HG03354 (cell line): ENCODE measurements at regions not wholly inside any gene's neighbourhood (a gene's known extent, or its start where the extent isn't known, plus 50 kb on each side); places are given as distances from the start of the nearest gene placed in this dataset.
A peak's percentile ranks its signal among the peaks of the same experiment; 100 is the strongest.
"Not testable (repeated sequence)": the region's sequence is repeated elsewhere in the genome, so short reads cannot be mapped to it uniquely, and the experiment has no call there.

ENCODE experiments used
- ATAC-seq: cut with Tn5 transposase; IDR thresholded peaks from one replicate; pipeline ENCODE4 v1.9.1; 2021; ENCODE audit warnings: mild to moderate bottlenecking; ENCODE audit not compliant: unreplicated experiment, poor library complexity, severe bottlenecking

DNA sequence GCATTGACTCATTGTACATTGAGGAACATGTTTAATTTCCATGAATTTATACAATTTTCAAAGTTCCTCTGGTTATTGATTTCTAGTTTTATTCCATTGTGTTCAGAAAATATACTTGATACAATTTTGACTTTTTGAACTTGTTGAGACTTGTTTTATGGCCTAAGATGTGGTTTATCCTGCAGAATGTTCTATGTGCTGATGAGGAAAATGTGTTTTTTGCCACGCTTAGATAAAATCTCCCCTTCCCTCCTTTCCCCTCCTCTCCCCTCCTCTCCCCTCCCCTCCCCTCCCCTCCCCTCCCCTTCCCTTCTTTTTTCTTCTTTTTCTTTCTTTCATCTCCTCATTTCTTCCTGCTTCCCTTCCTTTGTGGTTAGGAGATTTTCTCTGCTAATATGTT lies 470.8 kb upstream of the MAP3K7 start:
- ATAC-seq, result no peak

DNA sequence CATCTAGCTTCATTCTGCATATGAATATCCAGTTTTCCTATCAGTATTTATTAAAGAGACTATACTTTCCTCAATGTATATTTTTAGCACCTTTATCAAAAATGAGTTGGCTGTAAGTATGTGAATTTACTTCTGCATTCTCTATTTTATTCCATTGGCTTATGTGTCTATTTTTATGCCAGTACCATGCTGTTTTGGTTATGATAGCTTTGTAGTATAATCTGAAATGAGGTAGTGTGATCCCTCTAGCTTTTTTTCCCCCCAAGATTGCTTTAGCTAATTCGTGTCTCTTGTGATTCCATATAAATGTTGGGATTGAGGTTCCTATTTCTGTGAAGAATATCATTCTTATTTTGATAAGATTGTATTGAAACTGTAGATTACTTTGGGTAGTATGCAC lies 469.1 kb upstream of the MAP3K7 start:
- no peak for ATAC-seq

- ATAC-seq, result not testable (repeated sequence)
Measured at GRCh38 chr6:91052473-91053450, 465.9 kb upstream of the MAP3K7 start.

GRCh38 chr6:91045161-91045560 lies 458.3 kb upstream of the MAP3K7 start:
- no peak for ATAC-seq

- ATAC-seq, result no peak
Measured at GRCh38 chr6:91043751-91044150, 456.9 kb upstream of the MAP3K7 start.

DNA sequence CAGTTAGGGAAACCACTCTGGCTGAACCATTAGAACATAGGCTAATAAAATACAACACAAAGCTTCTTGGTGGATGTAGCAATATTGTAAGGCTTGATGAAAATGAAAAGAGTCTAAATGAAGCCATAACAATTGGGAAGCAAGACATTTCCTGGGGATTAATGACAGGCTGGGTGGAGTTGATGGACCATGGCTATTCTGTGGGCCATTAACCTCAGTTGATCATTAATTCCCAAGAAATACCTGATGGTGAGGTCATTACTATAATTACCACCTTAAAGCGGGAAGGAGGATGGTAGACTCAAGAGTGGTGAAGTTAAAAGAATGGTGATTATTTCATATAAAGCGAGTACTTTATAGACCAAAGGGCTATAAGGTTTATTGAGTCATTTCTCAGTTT lies 455.8 kb upstream of the MAP3K7 start:
- no peak for ATAC-seq

DNA sequence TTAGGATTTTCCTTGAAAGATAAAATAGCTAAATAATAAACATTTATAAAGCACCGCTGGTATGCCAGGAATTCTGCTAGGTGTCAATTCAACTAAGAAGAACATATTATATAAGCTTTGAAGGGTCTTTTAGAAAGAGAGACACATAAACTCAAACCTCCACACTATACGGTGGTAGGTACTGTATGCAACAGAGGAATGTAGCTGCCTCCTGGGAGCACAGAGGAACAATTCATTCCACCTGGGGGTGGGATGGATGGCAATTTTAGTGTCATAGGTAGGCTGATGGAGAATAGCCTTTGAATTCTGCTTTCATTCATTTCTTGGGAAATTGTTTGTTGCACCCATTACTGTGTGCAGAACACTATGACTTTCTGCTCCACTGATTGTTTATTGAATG lies 447.1 kb upstream of the MAP3K7 start:
- no peak for ATAC-seq

DNA sequence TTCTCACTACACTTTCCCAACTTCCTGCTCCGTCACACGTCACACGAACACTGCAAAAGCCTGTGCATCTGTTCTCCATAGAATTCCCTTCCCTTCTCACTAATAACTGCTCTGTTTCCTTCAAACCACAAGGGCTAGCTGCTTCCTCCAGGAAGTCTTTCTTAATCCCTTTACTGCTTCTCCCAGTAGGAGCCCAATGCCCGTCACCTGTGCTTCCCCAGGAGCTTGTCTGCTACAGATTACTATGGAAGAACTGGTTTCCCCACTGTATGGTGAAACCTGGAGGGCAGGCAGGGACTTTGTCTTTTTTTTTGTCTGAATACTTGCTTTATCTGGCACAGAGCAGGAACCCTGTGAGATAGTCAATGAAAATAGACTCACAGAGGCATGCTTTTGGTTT lies 444.7 kb upstream of the MAP3K7 start:
- no peak for ATAC-seq

GRCh38 chr6:91029211-91029610 lies 442.3 kb upstream of the MAP3K7 start:
- ATAC-seq, result no peak

- ATAC-seq, result no peak
Measured at GRCh38 chr6:91023529-91023928, 436.7 kb upstream of the MAP3K7 start.

DNA sequence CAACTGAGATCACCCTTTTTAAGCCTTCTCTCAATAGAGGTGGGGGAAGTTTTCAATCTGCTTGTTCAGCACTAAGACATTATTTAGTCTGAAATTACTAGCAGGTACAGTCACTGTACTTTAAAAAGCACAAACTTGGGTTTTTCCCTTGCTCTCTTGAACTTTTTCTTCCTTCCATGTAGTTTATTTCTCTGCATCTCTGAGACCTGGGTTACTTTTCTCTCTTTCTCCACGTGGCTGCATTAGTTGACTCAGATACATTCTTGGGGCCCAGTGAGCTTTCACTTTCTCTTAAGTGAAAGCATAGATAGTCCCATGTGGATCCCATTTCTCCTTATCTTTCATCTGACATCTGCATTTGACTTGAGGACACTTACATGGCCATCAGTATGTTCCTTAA lies 433.9 kb upstream of the MAP3K7 start:
- peak; percentile 67 for ATAC-seq

DNA sequence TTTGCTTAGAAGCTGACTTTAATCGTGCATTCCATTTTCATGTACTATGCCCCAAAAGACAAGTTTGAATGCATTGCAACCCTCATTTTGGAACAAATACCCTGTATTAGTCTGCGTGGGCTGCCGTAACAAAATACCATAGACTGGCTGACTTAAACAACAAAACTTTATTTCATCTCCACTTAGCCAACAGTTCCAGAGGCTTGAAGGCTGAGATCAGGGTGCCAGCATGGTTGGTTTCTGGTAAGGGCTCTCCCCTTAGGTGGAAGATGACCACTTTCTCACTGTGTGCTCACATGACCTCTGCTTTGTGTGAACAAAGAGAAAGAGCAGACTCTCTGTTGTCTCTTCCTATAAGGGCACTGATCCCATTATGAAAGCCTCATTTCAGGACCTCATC lies 431.7 kb upstream of the MAP3K7 start:
- ATAC-seq, result no peak

DNA sequence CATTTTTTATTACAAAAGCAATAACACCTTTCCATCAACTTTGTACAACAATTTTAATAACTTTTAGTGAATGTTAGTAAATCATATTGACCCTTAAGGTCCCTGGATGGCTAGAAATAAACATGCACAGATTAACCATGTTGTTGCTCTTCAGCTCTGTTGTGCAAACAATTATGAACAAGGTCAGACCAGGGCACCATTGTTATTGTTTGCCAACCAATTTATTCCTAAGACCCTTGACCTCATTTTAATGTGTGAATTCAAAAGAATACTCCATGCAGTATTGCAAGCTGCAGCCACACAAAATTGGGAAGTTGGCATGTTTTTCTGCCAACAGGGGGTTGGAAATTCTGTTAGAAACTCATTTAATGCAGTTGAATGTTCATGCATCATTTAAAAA lies 426.6 kb upstream of the MAP3K7 start:
- ATAC-seq, result no peak

DNA sequence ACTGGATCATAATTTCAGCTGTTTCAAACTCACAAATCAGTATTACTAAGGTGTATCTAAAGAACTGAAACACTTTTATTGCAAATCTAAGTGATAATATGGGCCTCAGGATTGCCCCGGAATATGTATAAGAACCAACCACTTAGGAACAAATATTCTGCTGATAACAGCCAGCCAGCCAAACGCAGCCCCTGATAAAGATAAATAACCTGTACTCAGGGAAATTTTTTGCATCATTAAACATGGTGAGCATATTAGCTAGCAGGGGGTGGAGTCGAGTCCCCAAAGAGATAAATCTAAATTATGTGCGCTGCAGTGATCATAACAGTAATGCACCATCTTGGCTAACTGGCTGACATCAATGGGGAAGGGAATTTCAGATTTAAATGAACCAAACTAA lies 410.2 kb upstream of the MAP3K7 start:
- no peak for ATAC-seq

DNA sequence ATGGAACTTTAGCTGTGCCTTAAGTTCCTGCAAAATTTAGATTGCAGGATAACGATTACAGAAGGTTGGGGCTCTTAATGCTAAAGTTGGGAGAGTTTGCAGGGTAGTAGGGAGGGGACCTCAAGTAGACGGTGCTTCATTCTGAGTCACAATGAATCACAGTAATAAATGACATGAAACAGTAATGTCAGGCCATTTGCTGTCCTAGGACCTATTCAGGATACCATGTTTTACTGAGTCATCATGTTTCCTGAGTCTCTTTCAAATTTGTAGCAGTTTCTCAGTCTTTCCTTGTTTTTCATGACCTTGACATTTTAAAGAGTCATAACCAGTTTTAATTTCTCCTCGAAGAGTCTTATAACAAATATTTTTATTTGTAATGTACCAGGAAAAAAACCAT lies 406.9 kb upstream of the MAP3K7 start:
- ATAC-seq, result no peak

DNA sequence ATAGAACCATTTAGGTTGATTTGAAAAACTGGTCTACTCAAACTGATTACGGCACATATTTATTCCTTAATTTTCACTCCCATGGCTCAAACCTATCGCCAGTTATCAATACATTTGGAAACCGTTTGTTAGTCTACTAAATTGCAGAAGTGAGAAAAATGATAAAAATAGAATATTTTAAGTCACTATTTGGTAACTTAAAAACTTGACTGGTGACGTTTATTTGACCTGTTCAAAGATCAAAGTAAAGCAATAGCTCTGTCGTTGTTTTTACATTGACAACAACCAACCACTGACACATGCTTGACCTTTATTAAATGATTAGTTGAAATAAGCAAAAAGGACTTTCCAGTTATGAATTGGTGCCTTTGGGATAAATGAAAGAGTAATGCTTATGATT lies 402.9 kb upstream of the MAP3K7 start:
- ATAC-seq, result no peak

DNA sequence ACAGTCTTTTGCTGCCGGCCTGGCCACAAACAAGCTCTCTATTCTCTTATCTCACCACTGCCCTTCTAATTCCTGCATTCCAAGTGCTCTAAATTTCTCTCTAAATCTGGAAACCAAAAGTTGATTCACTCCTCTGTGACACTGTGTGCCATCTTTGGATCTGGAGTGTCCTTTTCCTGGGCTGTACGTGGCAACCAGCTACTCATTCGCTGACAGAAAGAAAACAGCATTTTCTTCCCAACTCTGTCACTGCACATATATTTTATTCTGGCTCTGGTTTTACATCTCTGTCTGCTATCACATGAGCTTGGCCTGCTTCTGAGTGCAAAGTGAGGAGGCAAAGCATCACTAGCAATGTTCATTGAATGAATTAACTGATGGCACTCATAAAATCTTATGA lies 397.2 kb upstream of the MAP3K7 start:
- no peak for ATAC-seq

DNA sequence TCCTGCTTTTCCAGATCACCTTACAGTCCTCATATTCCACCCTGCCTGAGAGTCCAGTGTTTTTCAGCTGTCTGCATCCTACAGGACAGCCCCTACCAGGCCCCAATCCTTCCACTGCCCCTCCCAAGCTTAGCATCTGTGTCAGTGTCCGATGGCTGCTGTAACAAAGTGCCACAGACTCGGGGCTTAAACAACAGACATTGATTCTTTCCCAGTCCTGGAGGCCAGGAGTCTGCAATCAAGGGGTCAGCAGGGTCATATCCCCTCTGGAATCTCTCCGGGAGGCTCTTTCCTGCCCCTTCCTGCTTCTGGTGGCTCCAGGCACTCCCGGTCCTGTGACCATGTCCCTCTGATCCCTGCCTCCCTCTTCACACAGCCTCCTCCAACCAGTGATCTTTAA lies 396.6 kb upstream of the MAP3K7 start:
- ATAC-seq, result no peak

- ATAC-seq, result no peak
Measured at GRCh38 chr6:90982581-90982980, 395.7 kb upstream of the MAP3K7 start.

GRCh38 chr6:90982051-90982450 lies 395.2 kb upstream of the MAP3K7 start:
- no peak for ATAC-seq

DNA sequence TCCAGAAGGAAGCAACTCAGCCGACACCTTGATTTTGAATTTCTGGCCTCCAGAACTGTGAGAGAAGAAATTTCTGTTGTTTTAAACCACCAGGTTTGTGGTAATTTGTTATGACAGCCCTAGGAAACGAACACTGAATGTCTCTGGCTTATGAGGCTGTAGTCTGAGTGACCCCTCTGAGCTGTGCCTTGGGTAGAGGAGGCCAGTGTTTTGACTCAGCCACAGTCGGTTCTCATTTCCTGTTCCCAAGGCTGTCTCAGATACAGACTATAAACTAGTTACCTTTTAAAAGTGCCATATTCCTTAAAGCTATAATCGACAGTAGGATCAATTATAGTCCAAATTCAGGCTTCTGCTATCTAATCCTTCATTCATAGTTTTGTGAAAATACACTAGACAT lies 391.2 kb upstream of the MAP3K7 start:
- ATAC-seq, result peak; percentile 80

- ATAC-seq, result no peak
Measured at GRCh38 chr6:90977513-90977912, 390.6 kb upstream of the MAP3K7 start.
